Activated gamma-delta T cell treated with Interleukin-2 at 50 U/mL for 16 hours (primary cell): ENCODE measurements at regions not wholly inside any gene's neighbourhood (a gene's known extent, or its start where the extent isn't known, plus 50 kb on each side); places are given as distances from the start of the nearest gene placed in this dataset.
"Not testable (repeated sequence)": the region's sequence is repeated elsewhere in the genome, so short reads cannot be mapped to it uniquely, and the experiment has no call there.

Experiments used
- DNase-seq: peaks from one replicate; pipeline ENCODE4 v3.0.0-alpha.2; 2020

DNA sequence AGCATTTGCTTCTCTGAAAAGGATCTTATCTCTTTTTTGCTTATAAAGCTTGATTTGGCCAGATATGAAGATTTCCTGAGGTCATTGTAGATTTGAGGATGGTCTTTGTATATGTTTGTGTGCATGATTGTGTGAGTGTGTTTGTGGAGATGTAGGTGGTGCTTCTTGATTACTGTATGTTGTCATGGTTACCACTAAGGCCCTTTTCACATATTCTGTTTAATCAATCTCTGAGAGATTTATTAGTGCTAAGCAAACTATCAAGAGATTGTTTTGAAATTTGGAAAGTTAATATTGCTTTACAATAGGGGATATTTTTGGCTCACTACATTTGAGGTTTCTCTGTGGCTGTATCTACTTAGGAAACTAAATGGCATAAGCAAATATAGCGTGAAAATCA is 191.7 kb downstream of the S1PR1 start:
- no peak for DNase-seq

DNA sequence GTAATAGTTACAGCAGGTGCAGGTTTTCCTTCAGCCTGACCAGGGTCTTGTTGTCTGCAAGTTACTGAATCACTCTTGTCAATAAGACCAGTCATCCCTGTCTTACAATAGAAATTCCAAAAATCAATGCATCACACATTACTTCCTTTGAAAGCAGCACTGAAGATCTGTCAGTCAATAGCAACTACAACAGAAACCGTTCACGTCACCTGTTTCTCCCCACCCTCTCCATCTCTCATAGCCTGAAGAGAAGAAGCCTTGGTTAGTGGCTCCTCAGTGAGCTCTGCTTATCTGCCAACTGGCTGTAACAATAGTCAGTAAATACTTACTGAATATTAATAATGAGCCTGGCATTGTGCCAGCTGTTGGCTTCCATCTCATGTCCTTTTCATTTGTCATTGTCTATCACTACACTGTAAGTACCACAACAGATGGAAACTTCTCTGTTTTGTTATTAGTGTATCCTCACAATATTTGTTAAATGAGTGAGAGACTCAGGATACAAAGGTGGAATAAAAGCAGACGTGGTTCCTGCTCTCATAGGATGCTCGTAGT is 195.2 kb downstream of the S1PR1 start:
- DNase-seq, result no peak

DNA sequence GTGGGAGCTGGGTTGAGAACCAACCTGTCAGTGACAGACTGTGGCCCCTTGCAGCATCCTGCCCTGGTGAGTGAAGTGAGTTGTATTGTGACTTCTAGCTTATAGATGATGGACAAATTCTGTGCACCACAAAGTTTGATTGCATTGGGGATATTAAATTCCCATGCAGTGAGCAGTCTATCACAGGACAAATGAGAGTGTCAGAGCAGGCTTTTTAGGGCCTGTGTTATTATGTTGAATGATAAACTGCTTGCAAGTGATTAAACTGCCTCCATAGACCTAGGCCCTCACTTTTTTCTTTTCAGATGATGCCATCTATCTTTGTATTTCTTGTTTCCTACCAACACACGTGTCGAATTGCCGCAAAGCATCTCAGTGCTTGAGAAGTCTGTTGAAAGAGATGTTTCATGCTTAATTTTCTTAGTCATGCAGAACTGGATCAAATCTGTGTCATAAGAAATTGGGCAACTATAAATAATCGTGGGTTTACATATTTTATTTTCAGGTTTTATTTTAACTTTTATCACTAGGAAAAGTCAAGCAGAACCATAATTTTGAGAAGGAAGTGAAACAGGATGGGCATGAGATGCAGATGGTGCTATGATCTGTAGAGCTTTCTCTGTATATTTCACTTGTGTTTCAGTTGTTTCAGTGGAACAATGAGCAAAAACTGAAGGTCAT is 199.2 kb downstream of the S1PR1 start:
- no peak for DNase-seq

DNA sequence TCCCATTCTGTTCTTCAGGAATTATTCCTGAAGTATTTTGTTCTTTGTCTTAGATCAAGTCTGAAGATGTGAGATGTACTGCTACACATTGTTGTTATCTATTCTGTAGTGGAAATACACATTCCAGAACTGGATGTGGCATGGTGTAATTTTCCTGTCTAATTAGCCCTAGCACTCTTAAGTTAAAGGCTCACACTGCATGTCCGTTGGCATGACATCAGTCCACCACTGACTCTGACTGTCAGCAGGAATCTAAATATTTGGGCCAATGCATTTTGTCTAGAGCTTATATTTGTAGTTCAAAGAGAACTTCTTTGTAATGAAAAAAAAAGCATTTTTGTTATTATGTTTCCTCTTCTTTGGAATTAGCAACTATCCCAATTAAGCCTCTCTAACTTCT is 201.0 kb downstream of the S1PR1 start:
- DNase-seq, result no peak

DNA sequence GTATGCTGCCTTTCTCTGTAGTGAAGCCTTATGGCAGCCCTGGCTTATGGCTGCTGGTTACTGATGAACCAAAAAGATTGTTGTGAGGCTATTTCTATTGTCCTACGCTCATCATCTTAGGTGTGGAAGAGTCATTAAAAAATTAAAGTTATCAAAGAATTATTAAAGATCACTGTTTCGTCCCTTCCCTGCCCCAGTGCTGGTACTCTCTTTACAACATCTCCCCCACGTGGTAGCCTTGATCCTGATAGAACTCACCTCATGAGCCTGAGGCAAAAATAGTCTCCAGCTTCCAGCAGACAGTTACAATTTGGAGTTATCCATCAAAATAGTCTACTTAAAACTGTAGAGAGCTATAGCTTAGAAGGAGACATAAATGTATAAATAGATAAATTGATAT is 201.5 kb downstream of the S1PR1 start:
- no peak for DNase-seq

DNA sequence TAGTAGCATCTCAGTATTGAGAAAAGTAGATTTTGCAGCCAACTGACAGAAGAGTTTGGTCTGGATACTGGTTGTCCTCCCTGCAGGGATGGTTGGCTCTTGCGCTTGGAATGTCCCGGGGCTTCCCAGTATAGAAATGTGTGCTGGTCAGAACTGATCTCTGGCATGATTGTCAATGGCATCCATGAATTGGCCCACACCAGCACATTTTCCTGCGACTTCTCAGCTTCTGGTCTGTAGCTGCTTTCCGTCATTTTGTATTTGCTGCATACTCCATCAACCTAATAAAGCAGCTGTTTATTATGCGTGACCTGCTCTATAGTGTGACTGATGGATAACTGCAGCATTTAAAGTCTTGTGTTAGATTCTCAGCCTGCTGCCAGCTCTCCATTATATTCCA is 203.7 kb downstream of the S1PR1 start:
- DNase-seq, result no peak

DNA sequence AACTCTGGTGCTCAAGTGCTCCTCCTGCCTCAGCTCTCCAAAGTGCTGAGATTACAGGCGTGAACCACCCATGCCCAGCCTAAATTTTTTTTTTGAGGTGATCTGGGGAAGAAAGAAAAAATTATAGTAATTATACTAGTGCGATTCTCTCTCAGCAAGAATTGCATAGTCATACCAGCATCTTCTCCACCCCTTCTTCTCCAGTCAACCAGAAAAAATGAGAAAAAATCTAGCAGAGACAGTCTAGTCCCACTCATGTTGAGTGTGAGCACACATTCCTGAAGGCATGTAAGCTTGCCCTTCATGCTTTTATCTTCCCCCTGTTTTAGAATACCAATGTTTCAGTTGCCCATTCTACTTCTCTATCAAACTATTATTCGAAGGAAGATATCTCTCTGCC is 207.6 kb downstream of the S1PR1 start:
- DNase-seq, result no peak

DNA sequence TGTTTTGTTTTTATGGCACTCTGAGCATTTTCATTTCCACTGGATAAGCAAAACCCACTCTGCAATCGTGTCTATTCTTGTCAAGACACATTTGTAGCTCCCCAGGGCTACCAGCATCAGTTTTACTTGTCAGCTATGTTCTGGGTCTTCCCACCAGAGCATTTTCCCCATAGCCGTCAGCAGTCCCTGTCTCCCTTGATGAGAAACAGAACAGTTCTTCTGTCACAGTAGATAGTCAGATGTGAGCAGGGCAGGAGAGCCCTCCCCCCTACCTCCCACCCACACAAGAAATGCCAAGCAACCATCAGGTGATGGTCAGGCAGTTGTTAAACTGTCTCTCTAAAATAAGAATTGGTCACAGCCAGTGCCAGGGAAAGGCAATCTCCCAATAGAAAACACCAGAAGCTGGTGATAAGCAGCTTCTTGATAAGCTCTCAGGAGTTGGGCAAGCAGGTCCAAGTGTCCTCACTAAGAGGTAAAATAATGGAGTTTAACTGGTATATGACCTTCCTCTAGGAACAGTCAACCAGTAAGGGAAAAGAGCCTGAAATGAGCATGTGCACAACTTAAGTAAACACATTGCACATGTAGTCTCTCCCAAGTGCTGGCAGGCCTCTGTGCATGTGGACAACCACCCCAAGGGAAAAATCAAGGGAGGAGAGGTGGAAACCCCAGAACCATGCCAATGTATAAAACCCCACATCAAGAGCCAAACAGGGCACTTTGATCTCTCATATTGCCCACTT is 208.2 kb downstream of the S1PR1 start:
- DNase-seq, result no peak

DNA sequence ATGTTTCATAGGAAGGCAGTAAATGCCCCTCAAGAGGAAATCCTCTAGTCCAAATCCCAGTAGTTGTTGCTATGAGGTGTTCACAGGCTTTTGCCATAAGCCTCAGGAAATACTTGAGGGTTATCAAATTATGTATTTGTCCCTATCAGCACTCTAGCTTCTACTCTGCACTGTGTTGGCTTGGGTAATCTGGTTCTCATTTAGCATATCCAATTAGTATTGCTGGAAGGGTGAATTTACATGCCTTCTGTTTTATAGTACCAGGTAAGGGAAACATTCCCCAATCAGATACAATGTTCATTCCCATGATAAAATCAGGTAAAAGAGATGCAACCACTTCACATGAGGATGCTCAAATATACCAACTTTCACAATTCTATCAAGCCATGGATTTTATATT is 211.2 kb downstream of the S1PR1 start:
- no peak for DNase-seq

DNA sequence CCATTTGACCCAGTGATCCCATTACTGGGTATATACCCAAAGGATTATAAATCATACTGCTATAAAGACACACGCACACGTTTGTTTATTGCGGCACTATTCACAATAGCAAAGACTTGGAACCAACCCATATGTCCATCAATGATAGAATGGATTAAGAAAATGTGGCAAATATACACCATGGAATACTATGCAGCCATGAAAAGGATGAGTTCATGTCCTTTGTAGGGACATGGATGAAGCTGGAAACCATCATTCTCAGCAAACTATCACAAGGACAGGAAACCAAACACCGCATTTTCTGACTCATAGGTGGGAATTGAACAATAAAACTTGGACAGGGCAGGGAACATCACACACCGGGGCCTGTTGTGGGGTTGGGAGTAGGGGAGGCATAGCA is 213.9 kb downstream of the S1PR1 start:
- DNase-seq, result not testable (repeated sequence)

DNA sequence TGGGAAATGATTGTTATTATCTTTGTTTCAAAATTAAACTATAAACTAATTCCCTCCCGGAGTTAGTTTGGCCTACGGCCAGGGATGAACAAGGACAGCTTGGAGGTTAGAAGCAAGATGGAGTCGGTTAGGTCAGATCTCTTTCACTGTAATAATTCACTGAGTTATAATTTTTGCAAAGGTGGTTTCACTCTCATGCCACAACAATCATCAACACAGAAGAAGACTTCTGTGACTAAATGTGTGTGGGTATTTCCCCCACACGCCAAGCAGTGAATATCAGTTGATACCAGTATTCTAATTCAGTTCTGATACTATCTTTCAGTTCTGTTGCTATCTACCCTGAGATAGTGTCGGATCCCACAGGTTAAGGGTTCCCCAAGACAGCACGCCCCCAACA is 215.1 kb downstream of the S1PR1 start:
- no peak for DNase-seq

DNA sequence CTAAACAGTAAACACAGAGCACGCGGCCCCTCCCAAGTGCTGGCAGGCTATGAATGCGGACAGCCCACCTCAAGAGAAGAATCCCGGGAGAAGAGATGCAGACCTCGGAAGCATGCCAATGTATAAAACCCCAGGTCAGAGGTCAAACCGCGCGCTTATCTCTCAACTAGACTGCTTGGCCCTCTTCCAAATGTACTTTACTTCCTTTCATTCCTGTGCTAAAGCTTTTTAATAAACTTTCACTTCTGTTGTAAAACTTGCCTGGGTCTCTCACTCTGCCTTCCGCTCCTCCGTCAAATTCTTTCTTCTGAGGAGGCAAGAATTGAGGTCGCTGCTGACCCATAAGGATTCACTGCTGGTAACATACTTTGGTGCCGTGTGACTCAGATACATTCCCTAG is 216.0 kb downstream of the S1PR1 start:
- DNase-seq, result no peak

DNA sequence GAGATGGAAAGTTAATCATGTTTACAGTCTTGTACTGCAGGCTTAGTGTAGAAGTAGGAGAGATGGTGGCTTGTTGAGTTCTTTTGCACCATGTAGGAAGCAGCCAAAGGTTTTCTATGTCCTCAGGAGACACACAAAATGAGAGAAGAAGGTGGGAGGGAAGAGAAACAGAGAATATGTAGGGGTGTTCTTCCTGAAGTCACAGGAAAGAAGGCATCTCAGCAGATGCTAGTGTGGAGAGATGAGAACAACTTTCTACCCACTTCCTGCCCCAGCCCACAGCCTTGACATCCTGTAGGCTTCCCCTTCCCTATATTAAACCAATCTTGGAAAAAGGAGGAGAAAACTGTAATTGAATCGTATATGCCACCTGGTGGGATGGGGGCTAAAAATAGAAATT is 217.0 kb downstream of the S1PR1 start:
- no peak for DNase-seq

DNA sequence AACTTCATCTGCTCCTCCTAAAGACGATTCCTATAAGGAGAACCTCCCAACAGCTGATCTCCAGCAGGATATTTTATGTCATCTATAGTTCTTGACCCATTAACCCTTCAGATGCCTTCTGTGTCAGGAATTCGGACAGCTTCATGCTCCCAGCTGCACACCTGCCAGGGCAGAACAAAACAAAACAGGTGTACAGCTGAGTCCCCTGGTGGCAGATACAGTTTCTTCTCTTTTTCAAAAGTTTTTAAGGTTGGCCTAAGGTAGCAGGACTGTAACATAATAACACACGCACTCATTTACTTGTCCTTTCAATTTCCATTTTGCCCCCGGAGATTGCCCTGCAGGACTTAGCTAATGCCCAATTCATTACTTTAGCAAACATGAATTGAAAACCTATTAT is 218.3 kb downstream of the S1PR1 start:
- DNase-seq, result no peak

DNA sequence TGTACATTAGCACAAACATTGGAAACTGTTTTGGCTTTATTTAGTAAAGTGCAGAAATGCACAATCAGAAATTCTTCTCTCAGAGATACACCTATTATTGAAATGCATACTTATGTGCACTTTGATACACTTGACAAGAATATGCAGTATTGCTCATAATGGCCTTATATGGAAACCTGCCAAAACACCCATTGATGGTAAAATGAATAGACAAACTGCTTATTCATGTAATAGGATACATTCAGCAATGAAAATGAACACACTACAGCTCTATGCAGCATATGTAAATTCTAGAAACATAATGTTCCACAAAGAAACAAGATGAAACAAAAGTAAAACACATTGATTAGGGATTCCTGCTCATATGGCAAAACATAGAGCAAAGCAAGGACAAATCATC is 223.9 kb downstream of the S1PR1 start:
- no peak for DNase-seq

DNA sequence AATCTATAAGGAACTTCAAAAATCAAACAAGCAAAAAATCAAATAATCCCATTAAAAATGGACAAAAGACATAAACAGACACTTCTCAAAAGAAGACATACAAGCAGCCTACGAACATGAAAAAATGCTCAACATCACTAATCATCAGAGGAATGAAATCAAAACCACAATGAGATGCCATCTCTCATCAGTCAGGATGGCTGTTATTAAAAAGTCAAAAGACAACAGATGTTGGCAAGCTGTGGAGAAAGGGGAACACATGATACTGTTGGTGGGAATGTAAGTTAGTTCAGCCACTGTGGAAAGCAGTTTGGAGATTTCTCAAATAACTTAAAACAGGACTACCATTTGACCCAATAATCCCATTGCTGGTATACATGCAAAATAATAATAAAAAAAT is 226.4 kb downstream of the S1PR1 start:
- no peak for DNase-seq

DNA sequence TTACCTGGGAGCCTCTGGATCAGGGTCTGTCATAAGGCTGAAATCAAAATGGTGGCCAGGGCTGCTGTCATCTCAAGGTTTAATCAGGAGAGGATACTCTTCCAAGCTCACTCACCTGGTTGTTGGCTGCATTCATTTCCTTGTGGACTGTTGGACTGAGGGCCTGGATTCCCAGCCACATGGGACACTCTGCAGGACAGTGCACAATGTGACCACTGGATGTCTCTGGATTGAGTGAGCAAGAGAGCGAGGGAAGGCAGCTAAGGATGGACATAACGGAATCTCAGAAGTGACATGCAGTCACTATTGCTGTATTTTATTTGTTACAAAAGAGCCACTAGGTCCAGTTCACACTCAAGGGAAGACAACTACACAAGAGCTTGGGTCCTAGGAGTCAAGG is 229.1 kb downstream of the S1PR1 start:
- DNase-seq, result no peak

DNA sequence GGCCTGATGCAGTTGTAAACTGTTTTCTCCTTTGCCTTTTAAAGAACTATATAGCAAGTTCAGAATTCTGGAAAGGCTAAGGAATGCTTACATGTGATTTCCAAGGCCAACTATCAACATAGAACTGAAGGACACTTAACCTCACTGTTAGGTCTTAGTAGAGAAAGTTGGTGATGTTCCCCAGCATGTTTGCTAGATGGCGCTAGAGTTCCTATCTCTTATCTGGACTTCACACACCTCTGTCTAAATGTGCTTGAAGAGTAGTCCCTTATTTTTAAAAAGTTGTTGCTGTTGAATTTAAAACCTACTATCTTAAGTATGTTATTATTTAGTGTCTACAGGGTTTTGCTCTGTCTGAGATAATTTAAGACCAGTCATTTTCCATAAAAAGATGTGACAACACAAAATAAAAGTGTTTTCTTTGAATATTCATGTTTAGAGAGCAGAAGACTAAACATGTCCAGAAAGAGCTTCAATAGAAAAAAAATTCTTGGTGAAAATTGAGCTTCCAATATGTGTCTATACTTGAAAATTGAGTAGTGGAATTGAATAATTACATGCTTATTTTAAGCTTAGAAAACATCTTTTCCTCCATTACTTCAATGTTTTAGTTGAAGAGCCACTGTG is 237.3 kb downstream of the S1PR1 start:
- no peak for DNase-seq

DNA sequence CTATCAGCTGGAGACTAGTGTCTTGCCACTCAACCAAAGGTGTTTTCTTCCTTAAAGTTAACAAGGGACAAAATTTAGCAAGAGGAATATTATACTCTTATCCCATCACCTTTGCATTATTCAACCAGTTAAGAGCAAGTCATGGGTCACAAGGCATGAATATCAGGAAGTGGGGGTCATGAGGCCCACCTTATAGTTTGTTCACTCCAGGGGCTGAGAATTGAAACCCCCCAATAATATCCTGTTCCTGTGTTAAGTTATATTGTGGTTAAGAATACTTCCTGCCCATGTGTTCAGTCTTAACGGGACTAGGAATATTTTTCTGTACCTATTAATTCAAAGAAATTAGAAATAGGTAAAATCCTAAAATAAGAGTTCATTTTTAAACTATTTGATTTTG is 239.7 kb downstream of the S1PR1 start:
- DNase-seq, result no peak

DNA sequence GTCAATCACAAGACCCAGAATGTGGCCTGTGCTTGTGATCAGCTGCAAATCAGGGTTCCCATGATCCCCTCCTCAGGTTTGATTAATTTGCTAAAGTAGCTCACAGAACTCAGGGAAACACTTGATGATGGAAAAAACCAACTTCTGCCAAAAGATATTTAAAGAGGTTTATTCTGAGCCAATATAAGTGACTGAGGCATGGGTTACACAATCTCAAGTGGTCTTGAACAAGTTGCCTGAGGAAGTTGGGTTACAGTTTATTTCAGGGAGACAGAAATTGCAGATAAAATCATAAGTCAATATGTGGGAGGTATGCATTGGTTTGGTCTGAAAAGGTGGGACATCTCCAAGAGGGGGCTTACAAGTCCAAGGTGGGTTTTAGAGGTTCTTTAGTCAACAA is 243.1 kb downstream of the S1PR1 start:
- no peak for DNase-seq

DNA sequence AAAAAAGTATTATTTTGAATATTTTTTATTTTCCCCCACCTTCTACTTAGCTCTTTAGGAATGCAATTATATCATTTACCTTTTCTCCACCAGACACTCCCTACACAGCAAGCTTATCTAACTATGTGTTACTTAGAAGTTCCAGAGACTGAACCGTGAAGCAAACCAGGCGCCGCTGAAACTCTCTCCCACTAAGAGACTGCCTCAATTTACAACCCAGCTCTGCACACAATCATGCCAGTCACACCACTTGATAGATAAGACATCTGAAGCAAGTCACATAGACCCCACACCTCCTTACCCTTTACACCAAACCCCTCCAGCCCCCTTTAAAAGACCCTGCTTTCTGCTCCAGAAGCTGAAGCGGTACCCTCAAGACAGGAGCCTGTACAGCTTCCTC is 245.5 kb downstream of the S1PR1 start:
- DNase-seq, result no peak

DNA sequence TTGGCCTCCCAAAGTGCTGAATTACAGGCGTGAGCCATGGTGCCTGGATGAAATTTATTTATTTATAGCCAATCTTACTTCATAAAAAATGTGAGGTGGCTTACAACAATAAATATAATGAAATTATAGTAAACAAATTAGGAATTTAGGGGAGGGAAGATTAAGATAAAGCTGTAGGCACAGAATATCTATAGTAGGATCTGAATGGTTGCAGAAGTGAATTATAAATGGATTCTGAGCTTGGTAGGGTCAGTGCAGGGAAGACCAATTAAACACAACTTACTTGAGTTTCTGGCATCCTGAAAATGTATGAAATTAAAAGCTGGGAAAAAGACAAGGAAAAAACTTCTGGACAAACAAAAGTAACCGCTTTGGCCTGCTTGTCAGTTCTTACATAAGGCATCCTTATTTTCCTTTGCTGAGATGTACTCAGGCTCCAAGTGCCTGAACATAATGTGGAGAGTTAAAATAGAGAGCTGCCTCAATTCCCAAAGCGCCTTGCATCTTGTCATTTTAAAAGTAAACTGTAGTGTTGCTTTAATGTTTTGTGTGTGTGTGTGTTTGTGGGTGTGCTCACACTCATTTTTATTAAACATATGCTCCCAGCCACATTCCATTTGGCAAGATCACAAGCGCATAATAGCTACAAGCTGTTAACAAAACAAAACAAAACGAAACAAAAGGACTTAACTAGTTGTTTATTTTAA is 247.3 kb downstream of the S1PR1 start:
- DNase-seq, result no peak

DNA sequence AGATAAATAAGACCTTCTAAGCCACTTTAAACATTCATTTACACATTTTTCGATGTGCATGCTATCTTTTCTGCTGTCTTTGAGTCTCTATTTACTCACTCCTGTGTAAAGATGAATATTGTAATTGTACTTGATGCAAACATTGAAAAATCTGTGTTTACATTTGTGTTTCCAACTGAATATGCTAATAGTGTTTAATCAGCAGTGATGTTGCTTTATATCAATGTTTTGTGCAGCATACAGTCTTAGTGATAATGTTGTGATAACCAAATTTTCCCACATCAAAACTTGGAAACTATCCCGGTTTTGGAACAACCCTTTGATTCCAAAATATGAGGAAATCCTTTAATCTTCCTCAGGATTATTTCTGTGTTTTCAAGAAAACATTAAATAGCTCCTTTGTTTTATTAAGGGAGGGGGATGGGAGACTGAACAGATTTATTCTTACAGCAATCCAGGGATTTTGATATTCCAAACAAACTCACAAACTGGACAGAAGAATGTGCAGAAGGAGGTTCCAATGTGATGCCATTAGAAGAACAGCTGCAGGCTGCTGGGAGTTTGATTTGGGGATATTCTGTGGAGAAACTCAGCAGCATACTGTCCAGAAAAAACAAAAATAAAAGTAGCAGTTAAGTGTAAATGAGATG is 248.0 kb downstream of the S1PR1 start:
- DNase-seq, result no peak
